HL-60 (cell line): ENCODE measurements at regions not wholly inside any gene's neighbourhood (a gene's known extent, or its start where the extent isn't known, plus 50 kb on each side); places are given as distances from the start of the nearest gene placed in this dataset.

Source experiments
- GABPA ChIP-seq: IDR thresholded peaks from 2 replicates; pipeline ENCODE4 v1.6.1; 2012; ENCODE audit warnings: low read depth
- POLR2AphosphoS5 ChIP-seq: IDR thresholded peaks from 2 replicates; pipeline ENCODE4 v1.6.1; 2012; ENCODE audit warnings: low read depth
- TF ChIP-seq, protein P1 (sequence below): IDR thresholded peaks from one replicate; pipeline ENCODE4 v1.5.1; 2011; ENCODE audit warnings: low read length, control low read depth, inconsistent platforms; ENCODE audit not compliant: insufficient read depth

DNA sequence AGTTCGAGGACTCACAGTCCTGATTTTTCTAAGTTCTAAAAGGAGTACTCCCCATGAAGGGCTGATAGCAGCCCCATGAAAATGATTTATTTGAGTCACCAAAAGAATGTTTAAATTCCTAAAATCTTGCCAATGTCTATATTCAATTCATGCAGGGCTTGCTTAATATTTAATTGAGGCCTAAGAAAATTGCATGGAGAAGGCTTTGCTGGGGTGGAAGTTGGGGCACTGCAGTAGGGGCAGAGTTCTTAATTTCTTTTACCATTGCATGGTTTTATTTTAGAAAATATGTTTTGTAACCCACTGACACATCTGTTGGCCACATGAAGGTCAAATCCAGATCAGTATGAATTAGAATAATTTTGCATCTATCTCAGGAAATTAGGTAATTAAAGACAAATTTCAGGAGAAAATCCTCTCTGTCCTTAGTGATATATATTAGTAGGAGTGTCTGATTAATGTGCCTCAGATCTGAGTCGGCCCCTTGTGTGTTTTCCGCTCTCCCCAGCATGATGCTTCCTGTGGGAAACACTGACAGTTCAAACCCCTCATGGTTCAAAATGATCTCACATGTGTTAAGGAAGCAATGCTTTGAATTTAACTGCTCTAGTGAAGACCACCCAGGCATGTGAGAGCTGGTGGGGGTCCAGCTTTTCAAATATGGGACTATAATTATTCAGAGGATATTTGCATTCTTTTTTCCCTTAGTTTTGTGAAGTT lies 54.0 kb upstream of the EGFL6 start:
- TF ChIP-seq, protein P1, sequence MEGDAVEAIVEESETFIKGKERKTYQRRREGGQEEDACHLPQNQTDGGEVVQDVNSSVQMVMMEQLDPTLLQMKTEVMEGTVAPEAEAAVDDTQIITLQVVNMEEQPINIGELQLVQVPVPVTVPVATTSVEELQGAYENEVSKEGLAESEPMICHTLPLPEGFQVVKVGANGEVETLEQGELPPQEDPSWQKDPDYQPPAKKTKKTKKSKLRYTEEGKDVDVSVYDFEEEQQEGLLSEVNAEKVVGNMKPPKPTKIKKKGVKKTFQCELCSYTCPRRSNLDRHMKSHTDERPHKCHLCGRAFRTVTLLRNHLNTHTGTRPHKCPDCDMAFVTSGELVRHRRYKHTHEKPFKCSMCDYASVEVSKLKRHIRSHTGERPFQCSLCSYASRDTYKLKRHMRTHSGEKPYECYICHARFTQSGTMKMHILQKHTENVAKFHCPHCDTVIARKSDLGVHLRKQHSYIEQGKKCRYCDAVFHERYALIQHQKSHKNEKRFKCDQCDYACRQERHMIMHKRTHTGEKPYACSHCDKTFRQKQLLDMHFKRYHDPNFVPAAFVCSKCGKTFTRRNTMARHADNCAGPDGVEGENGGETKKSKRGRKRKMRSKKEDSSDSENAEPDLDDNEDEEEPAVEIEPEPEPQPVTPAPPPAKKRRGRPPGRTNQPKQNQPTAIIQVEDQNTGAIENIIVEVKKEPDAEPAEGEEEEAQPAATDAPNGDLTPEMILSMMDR: no peak
- no peak for TF ChIP-seq GABPA
- TF ChIP-seq POLR2AphosphoS5: no peak
